LNCaP clone FGC (cell line): ENCODE measurements at regions not wholly inside any gene's neighbourhood (a gene's known extent, or its start where the extent isn't known, plus 50 kb on each side); places are given as distances from the start of the nearest gene placed in this dataset.

Experiments
- DNase-seq: peaks from one replicate; pipeline ENCODE4 v3.0.0-alpha.2; 2011; ENCODE audit warnings: low read depth
- H3K4me3 ChIP-seq: 2 replicates; pipeline ENCODE4 v1.5.1; 2011; ENCODE audit warnings: mild to moderate bottlenecking, low read depth, low read length, control low read depth
- CTCF ChIP-seq: IDR thresholded peaks from 2 replicates; pipeline ENCODE4 v1.5.1; 2012; ENCODE audit warnings: mild to moderate bottlenecking; ENCODE audit not compliant: control insufficient read depth, insufficient read depth; ENCODE audit errors: extremely low read depth

- DNase-seq: no peak
- no peak overlapping the region for H3K4me3 ChIP-seq
- TF ChIP-seq CTCF: no peak
Measured at GRCh38 chr13:50474088-50474662, 369.3 kb downstream of the DLEU7 start.

GRCh38 chr13:50476577-50477285 lies 366.8 kb downstream of the DLEU7 start:
- TF ChIP-seq CTCF: no peak
- H3K4me3 ChIP-seq: no peak overlapping the region
- DNase-seq: no peak

DNA sequence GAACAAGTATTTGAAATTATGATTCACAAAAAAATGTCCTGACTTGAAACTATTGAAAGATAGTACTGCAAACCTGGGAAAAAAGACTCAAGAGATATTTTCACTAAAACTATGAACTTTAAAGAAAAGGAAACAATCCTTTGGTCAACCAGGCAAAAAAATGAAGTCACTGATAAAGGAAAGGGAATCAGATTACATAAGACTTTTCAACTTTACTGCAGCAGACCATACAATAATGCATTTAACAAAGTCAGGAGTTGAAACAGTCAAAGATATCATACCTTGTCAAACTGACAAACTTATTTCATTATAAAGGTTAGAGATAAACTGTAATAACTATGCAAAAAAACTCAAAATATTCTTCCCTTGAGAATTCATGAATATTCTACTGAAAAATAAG lies 361.6 kb downstream of the DLEU7 start:
- no peak for DNase-seq
- TF ChIP-seq CTCF: no peak

DNA sequence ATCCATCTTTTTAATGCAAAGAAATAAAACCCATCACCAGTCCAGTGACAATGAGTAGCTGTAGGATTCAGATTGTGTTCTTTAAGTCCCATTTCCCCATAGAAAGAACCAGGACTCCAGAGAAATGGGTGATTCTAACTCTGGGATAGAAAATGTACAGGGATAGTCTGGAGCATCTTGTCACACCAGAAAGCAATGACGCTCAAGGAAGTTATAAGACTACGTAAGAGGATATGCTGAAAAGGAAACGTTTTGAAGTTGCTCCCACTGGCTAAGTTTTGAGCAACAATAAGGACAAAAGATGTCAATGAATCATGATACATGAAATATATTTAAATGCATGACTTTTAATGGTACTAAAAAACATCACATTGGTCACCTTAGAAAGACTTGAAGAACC lies 360.1 kb downstream of the DLEU7 start:
- no peak for TF ChIP-seq CTCF
- H3K4me3 ChIP-seq: no peak overlapping the region
- DNase-seq: no peak

More for the DNA sequence above, 361.6 kb downstream of the DLEU7 start:
- no peak overlapping the region for H3K4me3 ChIP-seq

- no peak for DNase-seq
- H3K4me3 ChIP-seq: no peak overlapping the region
- no peak for TF ChIP-seq CTCF
Measured at GRCh38 chr13:50484472-50485113, 358.9 kb downstream of the DLEU7 start.

GRCh38 chr13:50485979-50486935 lies 357.2 kb downstream of the DLEU7 start:
- no peak for TF ChIP-seq CTCF
- no peak overlapping the region for H3K4me3 ChIP-seq
- no peak for DNase-seq
